HepG2 (cell line): ENCODE measurements at regions not wholly inside any gene's neighbourhood (a gene's known extent, or its start where the extent isn't known, plus 50 kb on each side); places are given as distances from the start of the nearest gene placed in this dataset.

Source experiments
- ATAC-seq: fragments of 200-7000 bp; cut with Tn5 transposase; 3 replicates; pipeline ENCODE4 v1.9.1; 2020; ENCODE audit warnings: mild to moderate bottlenecking, moderate library complexity
- BruUV-seq: library from RNA; stranded (reverse); fragments of 400-500 nt; replicated peaks from 2 replicates; lab custom pipeline; 2021; lab: Mats Ljungman, UMichigan
- CTCF ChIA-PET: fragments of 300-600 bp; formaldehyde crosslinking; extraction: SDS; loops from one replicate; lab custom pipeline; 2021; ENCODE audit warnings: low total read pairs, inconsistent platforms, low intra/inter-chr PET ratio; lab: Yijun Ruan, JAX
- POLR2A ChIA-PET: fragments of 350-600 bp; sonication (Branson Sonifier 250); formaldehyde crosslinking; loops from one replicate; lab custom pipeline; 2020; ENCODE audit warnings: antibody characterized with exemption, inconsistent platforms; lab: Yijun Ruan, JAX
- DNase-seq: peaks from one replicate; pipeline ENCODE4 v3.0.0-alpha.2; 2015; ENCODE audit warnings: low spot score
- FAIRE-seq: peaks from 3 replicates; lab custom pipeline; 2011; peaks lifted over from hg19 to GRCh38; lab: Jason Lieb, UNC
- H2AFZ ChIP-seq: one replicate; pipeline ENCODE4 v1.6.1; 2011; ENCODE audit warnings: low read length, inconsistent platforms
- H3K27ac ChIP-seq: fragments of 300-600 bp; 3 replicates; pipeline ENCODE4 v1.8.0; 2011; ENCODE audit warnings: mixed run types, mild to moderate bottlenecking, mixed read lengths, low read length, inconsistent platforms; ENCODE audit not compliant: insufficient read depth; ENCODE audit errors: extremely low read length
- H3K27me3 ChIP-seq, 2 experiments: fragments of 200-600 bp in 1 of 2; 2 replicates in 1 of 2; 3 replicates in 1 of 2; pipeline versions ENCODE4 v1.6.0 to v1.8.0; 2011; ENCODE audit warnings: low read length in 2 of 2, mild to moderate bottlenecking in 2 of 2, moderate library complexity in 2 of 2, inconsistent platforms in 1 of 2; ENCODE audit not compliant: insufficient read depth in 2 of 2, control insufficient read depth in 1 of 2
- H3K36me3 ChIP-seq, 2 experiments: fragments of 200-600 bp in 1 of 2; replicated peaks in 1 of 2; 2 replicates in 1 of 2; 3 replicates in 1 of 2; pipeline versions ENCODE4 v1.5.1 to v1.8.0; 2011; ENCODE audit warnings: low read length in 2 of 2, inconsistent platforms in 1 of 2; ENCODE audit not compliant: insufficient read depth in 2 of 2, control insufficient read depth in 1 of 2
- H3K4me1 ChIP-seq: 2 replicates; pipeline ENCODE4 v1.5.1; 2012; ENCODE audit warnings: low read length, inconsistent platforms; ENCODE audit not compliant: insufficient read depth
- H3K4me2 ChIP-seq: 2 replicates; pipeline ENCODE4 v1.6.0; 2011; ENCODE audit warnings: low read depth, low read length, inconsistent platforms
- H3K4me3 ChIP-seq, 3 experiments: fragments of 200-600 bp in 1 of 3; sonication (generic), shearing (Covaris generic) in 1 of 3; replicated peaks in 1 of 3; 2 replicates each; pipeline ENCODE4 v1.5.1; 2011 to 2016; ENCODE audit warnings: low read length in 3 of 3, inconsistent platforms in 2 of 3, low read depth in 2 of 3, mild to moderate bottlenecking in 2 of 3, control low read depth in 1 of 3, mixed read lengths in 1 of 3; ENCODE audit not compliant: insufficient read depth in 1 of 3
- H3K79me2 ChIP-seq: one replicate; pipeline ENCODE4 v1.6.1; 2011; ENCODE audit warnings: low read length, inconsistent platforms; ENCODE audit not compliant: insufficient read depth
- H3K9ac ChIP-seq: 2 replicates; pipeline ENCODE4 v1.6.0; 2011; ENCODE audit warnings: mild to moderate bottlenecking, low read depth, low read length, inconsistent platforms; ENCODE audit not compliant: insufficient read depth
- H3K9me3 ChIP-seq: 2 replicates; pipeline ENCODE4 v1.5.1; 2012; ENCODE audit warnings: mild to moderate bottlenecking, low read length
- H4K20me1 ChIP-seq: 2 replicates; pipeline ENCODE4 v1.6.0; 2011; ENCODE audit warnings: inconsistent platforms, mild to moderate bottlenecking, low read length, moderate library complexity; ENCODE audit not compliant: insufficient read depth
- AFF4 ChIP-seq: sonication (generic); formaldehyde crosslinking; IDR thresholded peaks from 2 replicates; pipeline ENCODE4 v1.4.0; 2020; ENCODE audit warnings: missing genetic modification reagents
- ATF7-NPFF ChIP-seq: sonication (generic); formaldehyde crosslinking; IDR thresholded peaks from 2 replicates; pipeline ENCODE4 v1.8.1; 2023; ENCODE audit warnings: mild to moderate bottlenecking, low read depth, missing genetic modification reagents, moderate library complexity
- E2F2 ChIP-seq: sonication (generic); formaldehyde crosslinking; IDR thresholded peaks from 2 replicates; pipeline ENCODE4 v1.4.0; 2020; ENCODE audit warnings: missing genetic modification reagents, borderline replicate concordance
- HNF1B ChIP-seq: sonication (generic); formaldehyde crosslinking; IDR thresholded peaks from 2 replicates; pipeline ENCODE4 v1.5.1; 2020; ENCODE audit warnings: mild to moderate bottlenecking, moderate library complexity, missing genetic modification reagents
- IKZF1 ChIP-seq: fragments of 450-650 bp; IDR thresholded peaks from 2 replicates; pipeline ENCODE4 v1.7.1; 2016
- ISX ChIP-seq: sonication (generic); formaldehyde crosslinking; conservative IDR thresholded peaks from 2 replicates; pipeline ENCODE4 v1.5.0; 2020; ENCODE audit warnings: missing genetic modification reagents
- MTA3 ChIP-seq: sonication (generic); formaldehyde crosslinking; IDR thresholded peaks from 2 replicates; pipeline ENCODE4 v1.4.0; 2020; ENCODE audit warnings: missing genetic modification reagents
- MTF2 ChIP-seq: sonication (generic); formaldehyde crosslinking; IDR thresholded peaks from 2 replicates; pipeline ENCODE4 v1.5.0; 2020; ENCODE audit warnings: missing genetic modification reagents, borderline replicate concordance
- RXRB ChIP-seq: IDR thresholded peaks from 2 replicates; pipeline ENCODE4 v1.6.1; 2016; ENCODE audit warnings: borderline replicate concordance, missing genetic modification reagents, missing compliant biosample characterization
- SP2 ChIP-seq: sonication (generic); formaldehyde crosslinking; IDR thresholded peaks from 2 replicates; pipeline ENCODE4 v1.5.1; 2020; ENCODE audit warnings: mild to moderate bottlenecking, missing genetic modification reagents
- TGIF2 ChIP-seq: IDR thresholded peaks from 2 replicates; pipeline ENCODE4 v1.6.1; 2016; ENCODE audit warnings: control low read depth, missing compliant biosample characterization
- THRA ChIP-seq: sonication (generic); formaldehyde crosslinking; IDR thresholded peaks from 2 replicates; pipeline ENCODE4 v1.4.0; 2020; ENCODE audit warnings: missing genetic modification reagents, borderline replicate concordance
- ZBTB3 ChIP-seq: sonication (generic); formaldehyde crosslinking; IDR thresholded peaks from 2 replicates; pipeline ENCODE4 v1.4.0; 2020; ENCODE audit warnings: low read depth, mild to moderate bottlenecking, moderate library complexity, missing genetic modification reagents, borderline replicate concordance
- ZNF20 ChIP-seq: sonication (generic); formaldehyde crosslinking; IDR thresholded peaks from 2 replicates; pipeline ENCODE4 v1.4.0; 2020; ENCODE audit warnings: mild to moderate bottlenecking, moderate library complexity, missing genetic modification reagents
- ZNF331 ChIP-seq: sonication (generic); formaldehyde crosslinking; IDR thresholded peaks from 2 replicates; pipeline ENCODE4 v1.4.0; 2020; ENCODE audit warnings: missing genetic modification reagents
- ZNF337 ChIP-seq: sonication (generic); formaldehyde crosslinking; IDR thresholded peaks from 2 replicates; pipeline ENCODE4 v1.5.1; 2020; ENCODE audit warnings: missing genetic modification reagents, low read depth, mild to moderate bottlenecking, borderline replicate concordance
- ZNF652 ChIP-seq: IDR thresholded peaks from 2 replicates; pipeline ENCODE4 v1.6.1; 2016; ENCODE audit warnings: low read depth, borderline replicate concordance
- ZNF720 ChIP-seq: sonication (generic); formaldehyde crosslinking; IDR thresholded peaks from 2 replicates; pipeline ENCODE4 v1.4.0; 2020; ENCODE audit warnings: missing genetic modification reagents
- WGBS: methylation state at CpG from one replicate; pipeline ENCODE4 v1.1.6; 2017; ENCODE audit warnings: low lambda C conversion rate; 5-methylcytosine and 5-hydroxymethylcytosine counted together
- in situ Hi-C: cut with HindIII; loops from 2 replicates; pipeline ENCODE4 v1.10.0; 2017; ENCODE audit warnings: low pct_unique_long_range_greater_than_20kb; ENCODE audit not compliant: extremely low pct_ligation_motif_present
- intact Hi-C: fragments of 100-400 bp; cut with micrococcal nuclease; formaldehyde crosslinking; loops from one replicate; pipeline ENCODE4 v1.10.0; 2022; ENCODE audit not compliant: unreplicated experiment

GRCh38 chr14:29123017-29123416, 356.4 kb downstream of the FOXG1 start:
- in situ Hi-C loops, result no loop called here
- no peak for TF ChIP-seq SP2 (CRISPR knock-in tag)
- TF ChIP-seq IKZF1, result no peak
- no peak for TF ChIP-seq HNF1B (CRISPR knock-in tag)
- no peak for TF ChIP-seq ZNF337 (CRISPR knock-in tag)
- TF ChIP-seq AFF4 (CRISPR knock-in tag), result no peak
- TF ChIP-seq MTA3 (CRISPR knock-in tag), result no peak
- no peak for TF ChIP-seq E2F2 (CRISPR knock-in tag)
- no peak for TF ChIP-seq ATF7-NPFF
- TF ChIP-seq ZNF652, result no peak
- TF ChIP-seq MTF2 (CRISPR knock-in tag), result no peak
- TF ChIP-seq ZNF331 (CRISPR knock-in tag), result no peak
- no peak for TF ChIP-seq RXRB (CRISPR knock-in tag)
- no peak for TF ChIP-seq TGIF2
- TF ChIP-seq THRA (CRISPR knock-in tag), result no peak
- TF ChIP-seq ZNF20, result no peak
- TF ChIP-seq ZNF720, result no peak
- TF ChIP-seq ISX (CRISPR knock-in tag), result no peak
- TF ChIP-seq ZBTB3, result no peak

More at GRCh38 chr14:29123017-29123416, 356.4 kb downstream of the FOXG1 start:
- Histone ChIP-seq H2AFZ (no peak overlapping the region), H3K36me3 (no peaks in the 10 kb centered on the region), H4K20me1 (no peaks in the 10 kb centered on the region), H3K4me3 (no peak overlapping the region), H3K79me2 (no peaks in the 10 kb centered on the region), H3K4me1 (no peaks in the 10 kb centered on the region), H3K27ac (no peak overlapping the region), H3K9ac (no peak overlapping the region), H3K4me2 (no peak overlapping the region), H3K9me3 (peaks cover 76% of the 10 kb centered on the region), H3K27me3 (no peaks in the 10 kb centered on the region)
- no peak for FAIRE-seq
- DNase-seq, result no peak
- ATAC-seq, result no peak
- intact Hi-C loops, result no loop called here
- POLR2A ChIA-PET, result no interaction called here
- 2% methylated on average over 1 of the region's 1 CpG for WGBS
- no TSS peak for BruUV-seq
- CTCF ChIA-PET, result no interaction called here
